ENCODE measurements at regions not wholly inside any gene's neighbourhood (a gene's known extent, or its start where the extent isn't known, plus 50 kb on each side); places are given as distances from the start of the nearest gene placed in this dataset.
"Not testable (repeated sequence)": the region's sequence is repeated elsewhere in the genome, so short reads cannot be mapped to it uniquely, and the experiment has no call there.

DNA sequence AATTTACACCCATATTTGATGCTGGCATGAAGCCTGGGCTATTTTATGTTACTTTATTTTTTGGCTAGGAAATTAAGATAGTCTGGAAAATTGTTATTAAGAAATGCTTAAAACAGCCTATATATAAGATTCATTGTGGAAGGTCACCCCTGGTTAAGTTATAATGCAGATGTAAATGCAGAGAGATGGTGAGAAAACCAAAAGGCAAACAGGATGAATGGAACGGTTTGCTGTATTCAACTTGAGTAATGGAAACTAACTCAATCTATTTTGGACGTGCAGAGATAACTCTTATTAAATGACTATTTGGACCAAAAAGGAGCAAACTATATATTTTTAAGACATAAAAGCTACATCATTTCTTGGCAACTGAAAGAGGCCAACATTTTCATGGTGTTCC lies 446.3 kb upstream of the FRG1 start:
- DNase-seq = no peak

DNA sequence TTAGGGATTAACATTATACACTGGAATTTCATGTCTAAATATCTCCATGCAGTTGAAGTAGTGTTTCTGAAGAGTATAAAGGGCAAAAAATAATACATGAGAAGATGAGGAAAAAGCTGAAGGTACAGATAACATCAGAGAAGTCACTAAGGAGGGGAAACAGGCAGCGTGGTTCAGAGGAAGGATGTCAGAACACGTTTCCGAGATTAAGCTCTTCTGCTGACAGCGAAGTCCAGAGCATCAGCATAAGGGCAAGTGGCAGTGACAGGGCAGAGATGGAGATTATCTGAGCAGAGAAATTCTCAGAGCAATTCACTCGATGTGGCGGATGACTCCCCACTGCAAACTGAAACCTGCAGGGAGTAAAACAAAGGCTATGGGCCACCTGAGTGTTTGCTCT lies 443.2 kb upstream of the FRG1 start:
- DNase-seq = no peak

DNA sequence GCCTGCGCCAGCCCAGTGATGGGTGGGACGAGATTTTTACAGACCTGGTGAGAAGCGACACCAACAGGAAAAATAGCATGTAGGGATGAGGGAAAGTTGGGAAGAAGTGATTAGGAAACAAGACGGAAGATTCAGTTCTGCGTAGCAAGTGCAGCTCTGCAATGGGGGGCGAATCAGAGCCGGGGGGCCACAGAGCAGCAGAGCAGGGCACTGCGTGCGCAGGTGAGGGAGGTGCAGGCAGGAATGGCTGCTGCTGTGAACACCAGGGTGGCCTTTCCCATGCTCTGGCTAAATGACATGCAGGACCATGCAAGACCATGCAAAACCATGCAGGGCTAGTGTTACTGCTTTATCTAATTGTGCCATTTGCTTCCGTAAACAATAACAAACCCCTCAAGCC lies 442.7 kb upstream of the FRG1 start:
- no peak for DNase-seq

- no peak for DNase-seq
These were observed 442.2 kb upstream of the FRG1 start for GRCh38 chr4:189498457-189498856.

- no peak for DNase-seq
These were observed 441.0 kb upstream of the FRG1 start for GRCh38 chr4:189499696-189500095.

GRCh38 chr4:189500970-189501369 lies 439.7 kb upstream of the FRG1 start:
- DNase-seq = no peak

DNA sequence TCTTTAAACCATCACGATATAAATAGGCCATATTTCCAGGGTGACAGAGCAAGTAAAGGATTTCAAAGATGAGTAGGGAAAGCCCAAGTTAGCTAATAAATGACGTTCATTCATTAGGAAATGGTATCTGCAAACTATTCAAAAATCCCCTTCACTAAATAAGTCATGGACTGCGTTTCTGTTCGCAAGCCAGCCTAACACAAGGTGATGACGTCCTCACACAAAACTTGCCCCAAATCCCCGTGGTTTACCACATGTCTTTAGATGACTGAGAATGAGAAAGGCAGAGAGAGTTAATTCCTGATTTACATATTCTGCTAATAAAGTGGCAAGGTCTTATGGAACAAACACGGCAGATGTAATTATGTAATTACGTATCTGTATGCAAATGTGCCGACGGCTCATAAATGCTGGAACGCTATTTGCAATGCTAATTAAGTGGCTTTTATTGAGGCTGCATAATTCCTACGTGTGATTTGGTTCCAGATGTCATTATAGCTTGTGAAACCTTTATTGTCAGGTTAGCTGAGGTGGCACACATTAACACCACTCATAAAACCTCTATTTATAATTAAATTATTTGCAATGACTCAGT lies 437.7 kb upstream of the FRG1 start:
- no peak for DNase-seq

DNA sequence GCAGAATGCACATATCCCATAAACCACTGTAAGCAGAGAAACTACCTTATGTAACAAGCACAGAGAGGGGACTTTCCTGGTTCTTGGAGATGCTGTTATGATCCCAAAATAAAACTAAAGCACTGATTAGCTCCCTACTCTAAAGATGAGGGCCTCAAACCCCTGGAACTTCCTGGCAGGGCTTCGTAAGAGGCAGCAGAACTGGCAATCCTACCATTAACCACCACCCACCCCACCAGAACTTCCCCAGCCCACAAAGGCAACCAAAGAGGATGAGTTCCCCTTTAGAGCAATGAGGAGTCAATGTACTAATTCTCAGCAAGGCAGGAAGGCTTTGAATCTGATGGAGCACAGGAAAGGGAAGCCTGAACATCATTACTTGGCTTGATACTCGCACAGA lies 436.5 kb upstream of the FRG1 start:
- no peak for DNase-seq

GRCh38 chr4:189505380-189505779 lies 435.3 kb upstream of the FRG1 start:
- no peak for DNase-seq

GRCh38 chr4:189506080-189506479 lies 434.6 kb upstream of the FRG1 start:
- no peak for DNase-seq

- no peak for DNase-seq
These were observed 433.6 kb upstream of the FRG1 start for GRCh38 chr4:189507060-189507459.

DNA sequence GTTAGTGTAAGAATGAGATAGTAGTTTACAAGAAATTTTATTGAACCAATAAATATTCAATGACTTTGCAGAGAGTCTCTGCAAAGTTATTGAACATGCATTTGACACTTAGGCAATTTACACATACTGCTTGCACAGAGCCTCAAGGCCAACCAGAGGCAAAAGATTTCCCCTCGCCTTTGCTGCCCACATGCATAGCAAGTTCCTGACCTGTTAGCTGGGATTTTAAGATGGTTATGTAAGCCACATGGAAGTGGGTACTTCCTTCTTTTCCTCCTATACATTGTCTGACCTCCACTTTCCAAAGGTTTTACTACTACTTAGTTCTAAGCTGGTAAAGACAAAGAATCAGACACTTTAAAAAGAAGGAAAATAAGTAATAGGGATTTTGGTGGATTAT lies 430.1 kb upstream of the FRG1 start:
- no peak for DNase-seq

DNA sequence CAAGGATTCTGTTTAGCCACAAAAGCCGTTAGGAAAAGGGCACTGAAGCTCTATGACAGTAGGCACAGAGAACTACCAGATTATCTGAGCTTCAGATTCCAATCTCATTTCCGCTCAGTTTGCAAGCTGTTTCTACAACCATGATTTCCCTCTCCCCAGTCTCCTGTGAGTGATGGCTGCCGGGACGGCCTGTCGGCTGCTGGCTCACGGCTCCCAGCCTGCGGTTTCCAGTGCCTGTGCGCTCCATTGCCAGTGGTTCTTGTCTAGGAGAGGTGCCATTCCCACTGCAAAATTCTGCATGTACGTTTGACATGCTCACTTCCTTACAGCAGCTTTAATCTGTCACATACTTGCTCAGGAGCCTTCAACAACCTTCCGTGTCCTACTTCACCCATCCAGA lies 429.1 kb upstream of the FRG1 start:
- DNase-seq = no peak

GRCh38 chr4:189513421-189513820 lies 427.3 kb upstream of the FRG1 start:
- DNase-seq = no peak

DNA sequence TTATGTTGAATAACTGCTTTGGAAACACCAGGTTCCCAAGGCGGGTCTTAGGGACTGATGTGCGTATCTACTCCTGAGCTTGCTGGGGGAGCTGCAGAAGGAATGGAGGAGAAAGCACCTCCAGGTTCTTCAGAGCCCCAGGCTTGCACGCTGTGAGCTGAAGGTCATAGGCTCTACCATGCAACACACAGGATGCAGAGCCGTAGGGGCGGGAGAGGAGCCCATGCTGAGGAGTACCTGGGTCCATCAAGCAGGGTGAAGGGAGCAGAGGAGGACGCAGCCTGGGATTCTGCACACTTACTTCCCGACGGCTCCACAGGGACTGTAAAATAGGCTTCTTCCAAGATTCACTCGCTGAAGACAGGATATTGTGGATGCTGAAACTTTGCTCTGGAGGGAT lies 426.5 kb upstream of the FRG1 start:
- DNase-seq = no peak

GRCh38 chr4:189516902-189517301 lies 423.8 kb upstream of the FRG1 start:
- no peak for DNase-seq

DNA sequence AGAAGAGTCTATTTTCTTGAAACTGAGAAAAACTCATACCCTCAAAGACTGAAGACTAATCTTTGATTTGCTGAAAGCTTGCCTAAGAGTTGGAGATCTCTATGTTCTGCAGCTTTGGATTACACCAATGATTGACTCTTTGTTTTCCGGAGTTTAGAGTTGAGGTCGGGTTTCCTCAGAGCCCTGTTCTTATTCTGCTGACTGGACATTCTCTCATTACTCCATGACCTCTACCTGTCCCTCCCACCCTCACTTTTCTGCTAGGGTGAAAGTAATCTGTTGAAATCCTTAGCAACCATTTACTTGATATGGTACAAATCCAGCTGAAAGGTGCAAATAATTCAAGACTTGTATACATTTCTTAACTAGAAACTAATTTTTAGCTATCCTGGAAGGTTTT lies 421.5 kb upstream of the FRG1 start:
- no peak for DNase-seq

DNA sequence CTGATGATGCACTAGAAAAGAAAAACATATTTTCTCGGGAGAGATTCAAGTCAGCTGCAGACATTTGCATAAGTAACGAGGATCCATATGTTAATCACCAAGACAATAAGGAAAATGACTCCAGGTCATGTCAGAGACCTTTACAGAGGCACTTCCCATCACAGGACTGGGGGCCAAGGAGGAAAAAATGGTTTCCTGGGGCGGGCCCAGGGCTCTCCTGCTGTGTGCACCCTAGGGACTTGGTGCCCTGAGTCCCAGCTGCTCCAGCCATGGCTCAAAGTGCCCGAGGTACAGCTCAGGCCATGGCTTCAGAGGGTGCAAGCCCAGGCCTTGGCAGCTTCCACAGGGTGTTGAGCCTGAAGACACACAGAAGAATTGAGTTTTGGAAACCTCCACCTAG lies 415.4 kb upstream of the FRG1 start:
- DNase-seq = no peak

DNA sequence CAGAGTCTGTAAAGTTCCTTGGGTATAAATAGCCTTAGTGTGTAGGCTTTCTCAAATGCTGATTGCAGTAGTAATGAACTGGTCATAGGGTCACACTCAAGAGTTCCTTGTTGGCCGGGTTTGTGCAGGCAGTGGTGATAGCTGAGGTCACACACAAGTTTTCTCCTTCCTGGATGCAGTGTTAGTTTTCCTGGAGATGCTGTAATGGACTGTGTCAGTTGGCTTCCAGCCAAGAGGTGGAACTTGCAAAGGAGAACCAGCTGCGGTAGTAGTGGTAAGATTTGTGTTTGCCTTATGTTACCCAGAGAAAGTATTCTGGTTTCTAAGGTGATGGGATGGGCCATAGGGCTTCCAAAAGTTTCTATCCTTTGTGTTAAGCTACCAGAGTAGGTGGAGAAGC lies 409.8 kb upstream of the FRG1 start:
- no peak for DNase-seq

- DNase-seq = no peak
These were observed 407.1 kb upstream of the FRG1 start for GRCh38 chr4:189533603-189534002.

GRCh38 chr4:189547559-189547958 lies 393.1 kb upstream of the FRG1 start:
- no peak for DNase-seq

DNA sequence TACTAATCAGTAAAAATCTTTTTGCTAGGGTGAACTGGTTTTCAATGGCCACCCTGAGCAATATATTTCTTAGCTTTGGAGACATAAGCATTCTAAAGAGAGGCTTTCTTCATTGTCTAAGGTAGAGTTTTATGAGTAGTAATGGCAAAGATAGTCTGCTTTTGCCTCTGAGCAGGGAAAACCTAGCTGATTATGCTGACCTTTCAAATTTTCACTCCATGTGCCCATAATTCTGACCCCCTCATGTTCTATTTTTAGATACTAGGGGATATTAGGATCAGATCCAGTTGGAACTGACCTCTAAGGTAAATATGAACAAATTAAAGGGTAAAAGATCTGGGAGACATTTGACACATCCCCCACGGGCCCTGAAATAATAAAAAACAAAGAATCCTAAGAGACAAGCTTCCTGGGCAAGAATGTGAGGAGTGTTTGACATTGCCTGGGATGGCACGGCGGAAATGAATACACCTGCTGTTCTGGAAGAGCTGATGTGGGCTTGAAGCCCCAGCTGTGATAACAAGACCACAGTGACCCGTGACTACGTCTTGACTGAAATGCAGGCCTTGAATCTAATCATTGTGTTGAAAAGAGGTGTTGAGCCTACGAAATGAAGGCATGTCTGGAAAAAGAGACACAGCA lies 392.1 kb upstream of the FRG1 start:
- DNase-seq = no peak

- not testable (repeated sequence) for DNase-seq
These were observed 388.6 kb upstream of the FRG1 start for GRCh38 chr4:189551931-189552670.

GRCh38 chr4:189560605-189561004 lies 380.1 kb upstream of the FRG1 start:
- DNase-seq = not testable (repeated sequence)

DNA sequence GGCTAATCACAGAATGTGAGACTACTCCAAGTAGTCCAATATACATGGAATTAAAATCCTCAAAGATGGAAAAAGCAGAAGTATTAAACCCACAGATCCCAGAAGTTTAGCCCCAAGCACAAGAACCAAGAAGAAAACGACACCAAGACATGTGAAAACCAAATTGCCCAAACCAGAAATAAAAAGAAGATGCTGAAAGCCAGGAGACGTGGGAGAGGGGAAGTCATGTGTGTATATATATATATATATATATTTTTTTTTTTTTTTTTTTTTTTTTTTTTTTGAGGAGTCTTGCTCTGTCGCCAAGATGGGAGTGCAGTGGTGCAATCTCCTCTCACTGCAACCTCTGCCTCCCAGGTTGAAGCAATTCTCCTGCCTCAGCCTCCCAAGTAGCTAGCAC lies 376.9 kb upstream of the FRG1 start:
- not testable (repeated sequence) for DNase-seq
